Mesodermal cell (in vitro differentiated cells): ENCODE measurements at regions not wholly inside any gene's neighbourhood (a gene's known extent, or its start where the extent isn't known, plus 50 kb on each side); places are given as distances from the start of the nearest gene placed in this dataset.

Experiments used
- H3K27ac ChIP-seq: 2 replicates; pipeline ENCODE4 v1.7.0; 2013; ENCODE audit warnings: mild to moderate bottlenecking, low read depth, low read length, moderate library complexity; ENCODE audit not compliant: severe bottlenecking
- H3K36me3 ChIP-seq: 2 replicates; pipeline ENCODE4 v1.7.1; 2013; ENCODE audit warnings: mild to moderate bottlenecking, low read length, moderate library complexity; ENCODE audit not compliant: control insufficient read depth, insufficient read depth
- H3K4me1 ChIP-seq: one replicate; pipeline ENCODE4 v1.7.1; 2013; ENCODE audit warnings: mild to moderate bottlenecking, low read length; ENCODE audit not compliant: insufficient read depth, control insufficient read depth, poor library complexity, severe bottlenecking
- H3K4me3 ChIP-seq: 2 replicates; pipeline ENCODE4 v1.7.0; 2013; ENCODE audit warnings: low read length, control low read depth, mild to moderate bottlenecking; ENCODE audit not compliant: insufficient read depth, poor library complexity, severe bottlenecking; ENCODE audit errors: extremely low read depth
- H3K9me3 ChIP-seq: 2 replicates; pipeline ENCODE4 v1.7.1; 2013; ENCODE audit warnings: mild to moderate bottlenecking, low read length, moderate library complexity; ENCODE audit not compliant: control insufficient read depth
- WGBS, 2 experiments: methylation state at CpG; one replicate each; pipeline ENCODE4 v1.1.5; 2013; ENCODE audit warnings: missing lambda C conversion rate in 2 of 2; ENCODE audit not compliant: insufficient coverage in 2 of 2; 5-methylcytosine and 5-hydroxymethylcytosine counted together

- Histone ChIP-seq H3K4me1 (no peaks in the 10 kb centered on the region), H3K4me3 (no peak overlapping the region), H3K36me3 (no peaks in the 10 kb centered on the region), H3K9me3 (no peaks in the 10 kb centered on the region), H3K27ac (no peak overlapping the region)
- 100% methylated on average over 1 of the region's 1 CpG; no CpG with 5 or more reads in 1 of the 2 experiments for WGBS, 2 experiments
These were observed 88.9 kb upstream of the SEC61G start for GRCh38 chr7:54847921-54848320.

GRCh38 chr7:54856856-54857255, 97.8 kb upstream of the SEC61G start:
- Histone ChIP-seq H3K4me1 (no peaks in the 10 kb centered on the region), H3K36me3 (no peaks in the 10 kb centered on the region), H3K27ac (no peak overlapping the region), H3K9me3 (no peaks in the 10 kb centered on the region), H3K4me3 (no peak overlapping the region)
- no CpG with 5 or more reads among the region's 1 CpG for WGBS, 2 experiments

GRCh38 chr7:54857294-54857693, 98.3 kb upstream of the SEC61G start:
- Histone ChIP-seq H3K36me3 (no peaks in the 10 kb centered on the region), H3K9me3 (no peaks in the 10 kb centered on the region), H3K4me3 (no peak overlapping the region), H3K27ac (no peak overlapping the region), H3K4me1 (no peaks in the 10 kb centered on the region)
- WGBS, 2 experiments, result 100% methylated on average over 1 to 2 of the region's 2 CpGs

- H3K4me3 ChIP-seq, result no peak overlapping the region
- H3K27ac ChIP-seq, result no peak overlapping the region
- H3K9me3 ChIP-seq, result no peaks in the 10 kb centered on the region
- WGBS, 2 experiments, result 57 to 84% methylated on average over 2 of the region's 3 CpGs
- H3K36me3 ChIP-seq, result no peaks in the 10 kb centered on the region
- no peaks in the 10 kb centered on the region for H3K4me1 ChIP-seq
These were observed 99.1 kb upstream of the SEC61G start for GRCh38 chr7:54858008-54858692.

- Histone ChIP-seq H3K4me1 (no peaks in the 10 kb centered on the region), H3K4me3 (no peak overlapping the region), H3K36me3 (no peaks in the 10 kb centered on the region), H3K27ac (no peak overlapping the region), H3K9me3 (no peaks in the 10 kb centered on the region)
These were observed 100.1 kb upstream of the SEC61G start for GRCh38 chr7:54859066-54859465.

- H3K27ac ChIP-seq, result no peak overlapping the region
- H3K36me3 ChIP-seq, result no peaks in the 10 kb centered on the region
- no peaks in the 10 kb centered on the region for H3K9me3 ChIP-seq
- WGBS, 2 experiments, result 85 to 93% methylated on average over 4 of the region's 4 CpGs
- no peak overlapping the region for H3K4me3 ChIP-seq
- peaks cover under 1% of the 10 kb centered on the region for H3K4me1 ChIP-seq
These were observed 100.5 kb upstream of the SEC61G start for GRCh38 chr7:54859545-54859944.

- H3K36me3 ChIP-seq, result no peaks in the 10 kb centered on the region
- H3K4me3 ChIP-seq, result no peak overlapping the region
- H3K4me1 ChIP-seq, result peaks cover 3% of the 10 kb centered on the region
- no peaks in the 10 kb centered on the region for H3K9me3 ChIP-seq
- 90 to 92% methylated on average over 3 to 4 of the region's 4 CpGs for WGBS, 2 experiments
- H3K27ac ChIP-seq, result no peak overlapping the region
These were observed 101.2 kb upstream of the SEC61G start for GRCh38 chr7:54860003-54860775.

GRCh38 chr7:54860843-54861242, 101.8 kb upstream of the SEC61G start:
- Histone ChIP-seq H3K4me3 (no peak overlapping the region), H3K9me3 (no peaks in the 10 kb centered on the region), H3K36me3 (no peaks in the 10 kb centered on the region), H3K27ac (no peak overlapping the region), H3K4me1 (peaks cover 3% of the 10 kb centered on the region)

GRCh38 chr7:54864663-54865062, 105.7 kb upstream of the SEC61G start:
- no peaks in the 10 kb centered on the region for H3K9me3 ChIP-seq
- peaks cover 3% of the 10 kb centered on the region for H3K4me1 ChIP-seq
- WGBS, 2 experiments, result 84 to 88% methylated on average over 1 to 4 of the region's 6 CpGs
- no peak overlapping the region for H3K4me3 ChIP-seq
- H3K36me3 ChIP-seq, result no peaks in the 10 kb centered on the region
- H3K27ac ChIP-seq, result no peak overlapping the region

GRCh38 chr7:54869523-54869922, 110.5 kb upstream of the SEC61G start:
- no peaks in the 10 kb centered on the region for H3K36me3 ChIP-seq

GRCh38 chr7:54874804-54875203, 115.8 kb upstream of the SEC61G start:
- Histone ChIP-seq H3K4me1 (no peaks in the 10 kb centered on the region), H3K36me3 (no peaks in the 10 kb centered on the region), H3K9me3 (no peaks in the 10 kb centered on the region), H3K27ac (no peak overlapping the region), H3K4me3 (no peak overlapping the region)
- no CpG with 5 or more reads among the region's 1 CpG for WGBS, 2 experiments

More at GRCh38 chr7:54869523-54869922, 110.5 kb upstream of the SEC61G start:
- Histone ChIP-seq H3K27ac (no peak overlapping the region), H3K9me3 (no peaks in the 10 kb centered on the region), H3K4me3 (no peak overlapping the region), H3K4me1 (peaks cover 3% of the 10 kb centered on the region)
- 83% methylated on average over 1 of the region's 1 CpG; no CpG with 5 or more reads in 1 of the 2 experiments for WGBS, 2 experiments
